ENCODE measurements at regions not wholly inside any gene's neighbourhood (a gene's known extent, or its start where the extent isn't known, plus 50 kb on each side); places are given as distances from the start of the nearest gene placed in this dataset.

DNA sequence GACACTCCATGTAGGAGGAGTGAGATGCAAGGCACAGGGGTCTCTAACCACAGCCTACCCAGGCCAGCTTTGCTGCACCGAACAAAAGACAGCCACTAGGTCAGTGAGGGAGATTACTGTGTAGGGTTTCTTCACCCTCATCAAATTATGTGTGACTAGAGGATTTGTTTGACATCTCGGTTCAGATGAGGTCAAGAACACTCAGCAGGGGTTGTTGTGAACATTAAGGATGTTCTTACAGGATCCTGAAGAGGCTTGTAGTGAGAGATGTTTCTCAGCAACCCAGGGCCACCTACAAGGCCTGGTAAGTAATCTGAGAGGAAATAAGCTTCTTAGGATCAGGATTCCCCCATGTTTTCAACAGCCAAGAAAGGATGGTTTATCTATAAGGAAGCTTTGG lies 202.1 kb downstream of the NXPE2 start:
- DNase-seq = no peak

DNA sequence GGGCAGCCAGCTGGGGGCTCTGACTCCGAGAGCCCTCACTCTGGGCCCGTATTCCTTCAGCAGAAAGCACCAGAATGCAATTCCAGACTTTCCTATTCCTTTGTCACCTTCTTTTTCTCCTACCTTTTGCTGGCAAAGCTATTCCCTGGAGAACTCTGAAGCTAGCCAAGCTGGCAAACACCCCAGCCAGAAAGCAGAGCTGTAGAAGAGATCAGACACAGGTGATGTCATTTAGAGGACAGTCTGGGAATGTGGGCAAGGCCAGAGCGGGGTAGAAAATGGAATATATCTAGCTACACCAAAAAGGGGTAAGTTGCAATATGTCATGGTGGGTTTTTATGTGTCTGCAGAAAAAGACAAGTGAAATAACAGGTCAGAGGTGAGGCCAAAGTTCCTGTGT lies 205.1 kb downstream of the NXPE2 start:
- no peak for DNase-seq

GRCh38 chr11:114886644-114887265 lies 208.4 kb downstream of the NXPE2 start:
- peak; percentile 77 for DNase-seq

- DNase-seq = no peak
Observed at GRCh38 chr11:114889594-114890011, 211.3 kb downstream of the NXPE2 start.

DNA sequence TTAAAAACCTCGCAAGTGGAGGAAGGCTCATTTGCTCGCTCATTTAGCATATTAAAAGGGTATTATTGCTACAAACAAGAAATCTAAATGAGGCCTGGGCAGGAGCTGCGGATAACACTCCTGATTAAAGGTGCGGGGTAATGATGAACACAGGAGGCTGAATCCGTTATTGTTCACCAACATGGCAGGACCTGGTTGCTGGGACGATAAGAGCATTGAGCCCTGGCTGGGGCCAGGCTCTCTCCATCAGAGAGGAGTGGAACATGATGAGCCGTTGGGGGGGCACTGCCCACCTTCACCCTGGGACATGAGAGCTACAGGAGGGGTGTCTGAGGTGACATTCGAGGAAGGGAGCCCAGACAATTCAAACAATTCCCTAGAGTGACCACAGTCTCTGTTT lies 211.7 kb downstream of the NXPE2 start:
- DNase-seq = no peak

DNA sequence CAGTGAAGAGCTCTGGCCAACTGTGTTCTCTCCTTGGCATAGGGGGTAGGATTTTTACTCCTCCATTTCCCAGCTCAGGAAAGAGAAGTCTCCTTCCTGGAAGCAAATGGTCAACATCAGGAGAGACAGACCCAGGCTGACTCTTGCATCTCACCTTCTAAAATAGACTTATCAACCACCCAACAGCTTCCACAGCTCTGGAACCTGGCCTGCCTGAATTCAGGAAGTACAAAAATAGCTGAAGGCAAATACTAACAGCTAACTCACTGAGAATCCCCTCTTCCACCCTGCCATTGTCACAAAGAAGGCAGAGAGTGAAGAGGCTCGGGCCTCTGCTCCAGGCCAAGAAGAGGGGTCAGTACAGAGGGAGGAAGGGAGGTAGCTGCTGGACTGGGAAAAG lies 213.6 kb downstream of the NXPE2 start:
- DNase-seq = no peak

DNA sequence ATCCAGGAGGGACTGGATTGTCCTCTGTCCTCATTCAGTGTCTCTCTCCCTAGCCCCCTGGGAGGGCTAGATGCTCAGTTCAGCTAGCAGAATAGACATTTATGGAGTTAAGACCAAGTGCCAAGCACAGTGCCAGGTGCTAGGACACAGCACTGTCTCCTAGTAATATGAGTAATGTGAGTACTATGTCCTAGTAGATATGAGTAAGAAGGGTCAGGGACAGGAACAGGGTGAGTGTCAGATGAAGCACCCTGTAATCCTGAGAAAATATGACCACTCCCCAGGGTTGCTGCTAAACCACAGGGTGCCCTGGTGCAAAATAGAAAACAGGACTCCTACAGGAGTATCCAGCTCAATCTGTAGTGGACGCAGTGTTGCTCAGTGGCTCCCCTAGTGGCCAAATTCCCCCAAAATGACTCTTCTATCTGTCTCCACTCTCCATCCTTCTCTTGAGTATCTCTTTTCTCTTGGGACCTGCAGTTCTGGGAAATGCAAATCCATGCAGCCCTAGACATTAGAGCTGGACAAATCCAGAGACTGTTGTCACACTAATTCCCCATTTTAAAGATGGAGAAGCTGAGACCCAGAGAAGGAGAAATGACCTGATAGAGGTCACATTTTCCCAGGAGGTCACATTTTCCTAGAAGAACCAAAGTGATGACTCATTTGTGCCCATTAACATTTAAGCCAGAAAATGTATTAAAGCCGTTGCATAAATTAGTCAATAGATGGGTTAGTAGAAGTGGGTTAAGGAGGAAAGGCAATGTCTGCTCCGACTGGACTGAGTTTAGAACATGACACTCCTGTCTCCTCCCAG lies 214.3 kb downstream of the NXPE2 start:
- DNase-seq = no peak

GRCh38 chr11:114893329-114893728 lies 215.0 kb downstream of the NXPE2 start:
- no peak for DNase-seq

- DNase-seq = no peak
Observed at GRCh38 chr11:114896594-114896993, 218.3 kb downstream of the NXPE2 start.

DNA sequence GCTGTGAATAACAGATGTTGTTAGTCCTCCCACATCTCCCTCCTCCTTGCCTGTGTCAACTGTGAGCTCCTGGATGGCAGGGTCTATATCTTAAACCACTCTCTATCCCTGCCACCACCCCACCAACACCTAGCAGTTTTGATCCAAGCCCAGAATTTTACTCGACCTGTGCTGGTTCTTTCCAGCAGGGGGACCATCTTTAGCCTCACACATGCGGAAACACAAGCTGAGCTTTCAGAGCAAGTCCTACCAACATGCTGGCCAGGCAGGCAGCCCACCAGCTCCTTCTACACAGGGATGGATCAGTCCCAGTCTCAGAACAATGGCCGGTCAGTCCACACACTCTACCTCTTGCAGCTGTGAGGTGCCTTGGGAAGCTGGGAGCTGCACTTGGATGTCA lies 231.5 kb downstream of the NXPE2 start:
- no peak for DNase-seq

GRCh38 chr11:114912826-114913225 lies 234.5 kb downstream of the NXPE2 start:
- DNase-seq = no peak

GRCh38 chr11:114914231-114915005 lies 236.1 kb downstream of the NXPE2 start:
- no peak for DNase-seq

DNA sequence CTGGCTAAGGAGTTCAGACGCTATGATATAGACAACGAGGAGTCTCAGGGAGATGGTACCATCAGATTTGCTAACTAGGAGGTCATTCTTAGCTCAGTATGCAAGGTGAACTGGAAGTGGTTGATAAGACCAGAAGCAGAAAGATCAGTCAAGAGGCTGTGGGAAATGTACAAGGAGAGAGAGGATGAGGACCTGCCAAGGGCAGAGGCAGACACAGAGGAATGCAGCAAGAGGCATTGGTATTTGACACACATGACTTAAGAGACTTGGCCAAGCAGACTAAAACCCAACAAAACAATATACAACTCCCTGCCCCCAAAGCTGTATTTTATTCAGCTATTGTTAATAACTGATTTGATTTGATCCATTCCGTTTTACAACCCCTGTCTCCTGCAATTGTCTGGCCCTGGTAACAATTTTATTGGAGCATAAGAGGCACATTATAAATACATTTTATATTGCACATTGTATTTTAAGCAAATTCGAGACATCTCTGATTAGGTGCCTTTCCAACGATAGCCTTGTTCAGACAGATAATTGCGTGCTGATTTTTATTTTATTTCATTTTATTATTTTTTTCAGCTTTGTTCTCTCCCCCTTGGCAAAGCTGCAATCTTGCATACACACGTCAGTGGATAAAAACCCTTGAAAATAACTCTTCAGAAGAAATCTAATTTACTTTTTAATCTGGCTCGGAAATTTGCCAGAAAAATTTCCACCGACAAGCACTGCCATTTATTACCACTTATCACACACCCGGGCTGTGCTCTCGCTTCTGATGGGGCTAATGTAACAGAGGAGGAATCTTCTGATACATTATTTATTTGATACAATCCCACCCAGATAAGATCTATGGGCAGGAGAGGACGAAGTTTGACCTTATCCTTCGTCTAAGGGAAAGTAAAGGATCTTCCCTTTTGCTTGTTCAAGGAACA lies 237.8 kb downstream of the NXPE2 start:
- no peak for DNase-seq

DNA sequence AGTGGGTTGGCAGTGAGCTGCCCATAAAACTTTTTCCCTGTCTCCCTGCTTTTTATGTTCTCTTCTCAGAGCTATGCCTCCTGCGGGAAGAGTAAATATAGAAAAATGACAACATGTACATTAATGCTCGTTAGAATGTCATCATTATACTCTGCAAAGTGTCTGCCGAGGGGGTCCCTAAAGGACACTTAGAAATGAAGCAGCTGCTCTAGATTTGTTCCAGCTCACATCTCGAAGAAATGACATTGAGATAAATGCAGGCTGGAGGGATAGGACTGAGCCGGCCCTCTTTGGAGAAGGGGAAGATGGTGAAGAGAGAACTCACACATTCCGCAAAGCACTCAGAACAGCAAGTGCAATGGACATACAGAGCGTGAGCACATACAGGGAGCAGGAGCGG lies 240.0 kb downstream of the NXPE2 start:
- no peak for DNase-seq

DNA sequence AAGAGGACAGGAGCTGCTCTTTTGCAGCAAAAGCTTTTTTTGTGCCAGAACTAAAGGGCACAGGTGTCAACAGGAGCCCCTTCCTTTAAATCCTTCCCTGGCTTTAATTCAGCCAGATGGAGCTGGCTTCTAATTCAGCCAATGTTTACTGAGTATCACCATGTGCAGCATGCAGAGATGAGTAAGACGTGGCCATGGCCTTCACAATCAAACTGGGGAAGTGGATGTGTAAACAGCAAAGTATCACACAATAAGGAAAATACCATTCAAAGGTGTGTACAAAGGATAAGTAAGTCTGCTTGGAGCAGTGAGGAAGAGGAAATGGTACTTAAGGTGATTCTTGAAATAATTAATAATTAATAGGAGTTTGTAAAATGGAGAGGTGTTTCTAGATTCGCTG lies 243.4 kb downstream of the NXPE2 start:
- DNase-seq = no peak

- peak; percentile 13 for DNase-seq
Observed at GRCh38 chr11:114924042-114924441, 245.7 kb downstream of the NXPE2 start.

DNA sequence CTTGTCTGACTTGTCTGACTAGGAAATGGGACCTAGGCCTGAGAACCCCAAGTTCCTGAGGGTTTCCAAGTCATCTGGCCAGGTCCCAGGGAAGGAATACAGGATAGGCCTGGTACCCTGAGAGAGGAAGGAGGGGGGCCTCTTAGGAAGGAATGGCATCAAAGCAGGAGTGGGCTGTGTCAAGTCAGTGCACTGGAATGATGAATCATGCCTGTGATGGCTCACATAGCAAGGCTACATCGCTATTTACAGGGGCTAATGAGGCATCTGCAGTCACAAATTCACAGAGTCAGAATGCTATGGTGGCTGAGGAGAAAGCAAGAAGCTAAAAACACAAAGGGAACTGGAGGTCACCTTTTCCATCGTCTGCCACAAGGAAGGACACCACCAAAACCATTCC lies 247.3 kb downstream of the NXPE2 start:
- peak; percentile 4 for DNase-seq

GRCh38 chr11:114928260-114928870 lies 250.0 kb downstream of the NXPE2 start:
- DNase-seq = no peak

GRCh38 chr11:114929351-114930000 lies 251.1 kb downstream of the NXPE2 start:
- no peak for DNase-seq

DNA sequence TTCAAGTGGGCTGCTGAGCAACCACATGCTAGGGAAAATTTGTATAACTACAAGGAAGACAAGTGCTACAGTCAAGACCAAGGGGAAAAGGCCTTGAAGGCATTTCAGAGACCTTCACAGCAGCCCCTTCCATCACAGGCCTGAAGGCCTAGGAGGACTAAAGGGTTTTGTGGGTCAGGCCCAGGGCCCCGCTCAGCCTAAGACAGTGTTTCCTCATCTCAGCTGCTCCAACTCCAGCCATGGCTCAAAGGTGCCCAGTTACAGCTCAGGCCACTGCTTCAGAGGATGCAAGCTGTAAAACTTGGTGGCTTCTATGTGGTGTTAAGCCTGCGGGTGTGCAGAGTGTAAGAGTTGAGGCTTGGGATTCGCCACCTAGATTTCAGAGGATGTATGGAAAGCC lies 260.5 kb downstream of the NXPE2 start:
- no peak for DNase-seq

- peak; percentile 17 for DNase-seq
Observed at GRCh38 chr11:114942207-114942606, 263.9 kb downstream of the NXPE2 start.
